AG09309 (cell line): ENCODE measurements at regions not wholly inside any gene's neighbourhood (a gene's known extent, or its start where the extent isn't known, plus 50 kb on each side); places are given as distances from the start of the nearest gene placed in this dataset.
A peak's percentile ranks its signal among the peaks of the same experiment; 100 is the strongest.
"Not testable (repeated sequence)": the region's sequence is repeated elsewhere in the genome, so short reads cannot be mapped to it uniquely, and the experiment has no call there.

ENCODE experiments used
- DNase-seq: peaks from one replicate; pipeline ENCODE4 v3.0.0-alpha.2; 2010; ENCODE audit warnings: low read depth
- H3K4me3 ChIP-seq: 2 replicates; pipeline ENCODE4 v1.5.1; 2011; ENCODE audit warnings: mild to moderate bottlenecking, low read depth, low read length, moderate library complexity; ENCODE audit not compliant: control insufficient read depth
- TF ChIP-seq, protein P1 (sequence below): IDR thresholded peaks from 2 replicates; pipeline ENCODE4 v1.5.1; 2011; ENCODE audit warnings: mild to moderate bottlenecking, low read depth, low read length, inconsistent platforms; ENCODE audit not compliant: insufficient read depth, control insufficient read depth; ENCODE audit errors: missing control alignments

DNA sequence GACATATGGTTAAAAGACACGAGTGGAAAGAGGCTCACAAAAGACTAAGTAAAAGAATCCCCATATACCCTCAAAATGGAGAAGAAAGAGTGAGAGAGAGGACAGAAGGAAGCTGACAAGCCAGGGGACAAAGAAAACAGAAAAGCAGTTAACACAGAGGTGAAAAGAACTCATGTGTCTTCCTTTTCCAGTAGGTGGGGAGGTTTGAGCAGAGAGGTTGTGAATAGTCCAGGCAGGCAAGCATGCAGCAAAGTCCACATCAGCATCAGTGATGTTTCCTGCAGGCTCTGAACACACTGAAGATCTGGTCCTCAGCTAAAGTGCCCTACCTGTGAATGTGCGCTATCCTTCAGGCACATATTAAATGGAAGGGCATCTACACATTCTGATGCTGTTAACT, 196.5 kb upstream of the IRAK1BP1 start:
- no peak overlapping the region for H3K4me3 ChIP-seq
- DNase-seq, result no peak
- TF ChIP-seq, protein P1, sequence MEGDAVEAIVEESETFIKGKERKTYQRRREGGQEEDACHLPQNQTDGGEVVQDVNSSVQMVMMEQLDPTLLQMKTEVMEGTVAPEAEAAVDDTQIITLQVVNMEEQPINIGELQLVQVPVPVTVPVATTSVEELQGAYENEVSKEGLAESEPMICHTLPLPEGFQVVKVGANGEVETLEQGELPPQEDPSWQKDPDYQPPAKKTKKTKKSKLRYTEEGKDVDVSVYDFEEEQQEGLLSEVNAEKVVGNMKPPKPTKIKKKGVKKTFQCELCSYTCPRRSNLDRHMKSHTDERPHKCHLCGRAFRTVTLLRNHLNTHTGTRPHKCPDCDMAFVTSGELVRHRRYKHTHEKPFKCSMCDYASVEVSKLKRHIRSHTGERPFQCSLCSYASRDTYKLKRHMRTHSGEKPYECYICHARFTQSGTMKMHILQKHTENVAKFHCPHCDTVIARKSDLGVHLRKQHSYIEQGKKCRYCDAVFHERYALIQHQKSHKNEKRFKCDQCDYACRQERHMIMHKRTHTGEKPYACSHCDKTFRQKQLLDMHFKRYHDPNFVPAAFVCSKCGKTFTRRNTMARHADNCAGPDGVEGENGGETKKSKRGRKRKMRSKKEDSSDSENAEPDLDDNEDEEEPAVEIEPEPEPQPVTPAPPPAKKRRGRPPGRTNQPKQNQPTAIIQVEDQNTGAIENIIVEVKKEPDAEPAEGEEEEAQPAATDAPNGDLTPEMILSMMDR, result no peak

- H3K4me3 ChIP-seq, DNase-seq: not testable (repeated sequence)
Measured at GRCh38 chr6:78676069-78677007, 191.0 kb upstream of the IRAK1BP1 start.

DNA sequence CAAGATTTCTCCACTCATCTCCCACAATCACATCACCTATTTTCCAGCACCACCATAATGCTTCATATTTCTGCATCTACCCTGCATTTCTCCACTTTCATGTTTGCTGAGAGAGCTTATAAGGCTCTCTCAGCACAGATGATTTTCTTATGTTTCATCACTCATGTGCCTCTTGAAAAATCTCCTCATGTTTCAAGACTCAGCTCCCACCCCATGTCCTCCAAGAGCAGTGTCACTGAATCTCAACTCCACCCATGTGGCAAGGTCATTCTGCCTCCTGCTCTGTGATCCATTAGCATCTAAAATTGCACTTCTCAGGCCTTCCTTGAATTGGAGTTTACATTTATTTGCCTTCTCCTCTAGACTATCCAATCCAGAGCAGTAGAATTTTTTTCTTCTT, 178.7 kb upstream of the IRAK1BP1 start:
- TF ChIP-seq, protein P1, result no peak
- no peak for DNase-seq
- no peak overlapping the region for H3K4me3 ChIP-seq

DNA sequence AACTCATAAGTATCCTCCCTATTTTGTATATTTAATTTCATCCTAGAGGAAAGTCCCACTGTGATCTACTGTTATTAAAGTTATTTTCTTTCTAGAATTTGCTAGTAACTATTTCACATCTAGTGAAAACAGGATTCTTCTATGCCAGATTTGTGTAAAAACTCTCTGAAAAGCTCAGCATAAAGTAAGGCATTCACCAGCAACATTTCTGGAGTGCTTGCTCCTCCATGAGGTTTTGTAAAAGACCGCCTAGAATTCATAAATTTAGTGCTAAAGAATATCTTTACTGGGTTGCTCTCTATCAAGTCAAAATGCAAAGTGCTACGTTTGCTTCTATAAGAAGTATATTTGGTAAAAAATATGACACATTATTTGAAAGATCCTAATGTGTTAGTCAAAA, 173.5 kb upstream of the IRAK1BP1 start:
- TF ChIP-seq, protein P1, result peak; percentile 14
- no peak overlapping the region for H3K4me3 ChIP-seq
- no peak for DNase-seq

DNA sequence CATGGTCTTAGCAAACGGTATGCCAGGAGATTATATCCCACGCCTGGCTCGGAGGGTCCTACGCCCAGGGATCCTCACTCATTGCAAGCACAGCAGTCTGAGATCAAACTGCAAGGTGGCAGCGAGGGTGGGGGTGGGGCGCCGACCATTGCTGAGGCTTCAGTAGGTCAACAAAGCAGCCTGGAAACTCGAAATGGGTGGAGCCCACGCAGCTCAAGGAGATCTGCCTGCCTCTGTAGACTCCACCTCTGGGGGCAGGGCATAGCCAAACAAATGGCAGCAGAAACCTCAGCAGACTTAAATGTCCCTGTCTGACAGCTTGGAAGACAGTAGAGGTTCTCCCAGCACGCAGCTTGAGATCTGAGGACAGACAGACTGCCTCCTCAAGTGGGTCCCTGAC, 172.7 kb upstream of the IRAK1BP1 start:
- H3K4me3 ChIP-seq, DNase-seq: not testable (repeated sequence)

GRCh38 chr6:78700991-78701390, 166.4 kb upstream of the IRAK1BP1 start:
- H3K4me3 ChIP-seq, result no peak overlapping the region
- TF ChIP-seq, protein P1, result no peak
- DNase-seq, result no peak

- TF ChIP-seq, protein P1, result no peak
- H3K4me3 ChIP-seq, result no peak overlapping the region
- DNase-seq, result peak; percentile 1
Measured at GRCh38 chr6:78701407-78701806, 165.9 kb upstream of the IRAK1BP1 start.
